HG03280 (cell line): ENCODE measurements at regions not wholly inside any gene's neighbourhood (a gene's known extent, or its start where the extent isn't known, plus 50 kb on each side); places are given as distances from the start of the nearest gene placed in this dataset.

Source experiments
- ATAC-seq: cut with Tn5 transposase; IDR thresholded peaks from one replicate; pipeline ENCODE4 v1.9.1; 2021; ENCODE audit warnings: mild to moderate bottlenecking, moderate library complexity; ENCODE audit not compliant: unreplicated experiment

- no peak for ATAC-seq
These were observed 141.2 kb upstream of the LINGO1 start for GRCh38 chr15:77773903-77774302.

DNA sequence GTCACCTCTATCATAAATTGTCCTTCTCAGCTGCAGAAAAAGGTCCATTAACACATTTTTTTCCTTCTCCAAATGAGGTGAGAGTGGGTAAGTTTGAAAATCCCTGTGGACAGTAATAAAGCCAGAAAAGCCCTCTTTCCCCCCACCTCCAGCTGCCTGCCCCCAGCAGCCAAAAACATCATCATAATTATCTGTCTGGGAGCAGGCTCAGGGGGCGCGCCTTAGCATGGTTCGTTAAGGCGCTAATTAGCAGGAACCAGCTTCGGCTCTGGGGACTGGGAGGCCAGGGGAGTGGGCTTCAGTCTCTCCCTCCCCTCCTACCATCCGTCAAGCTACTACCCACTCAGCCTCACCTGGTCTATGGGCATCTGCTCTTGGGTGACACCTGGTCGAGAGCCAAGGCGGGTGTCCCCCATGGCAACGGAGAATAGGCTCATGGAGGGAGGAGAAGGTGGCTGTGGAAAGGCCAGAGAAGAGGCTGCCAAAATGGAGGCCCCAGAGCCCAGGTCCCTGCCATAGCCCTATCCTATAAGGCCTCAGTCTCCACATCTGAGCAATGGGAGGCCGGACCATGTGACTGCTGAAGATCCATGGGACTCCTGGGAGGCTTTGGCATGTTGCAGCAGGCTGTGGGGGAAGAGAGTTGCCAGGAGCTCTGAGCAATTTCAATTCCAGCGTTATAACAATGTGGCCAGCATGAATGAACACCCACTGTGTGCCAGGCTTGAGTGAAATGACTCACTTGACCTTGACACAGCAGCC lies 140.1 kb upstream of the LINGO1 start:
- no peak for ATAC-seq

- ATAC-seq: no peak
These were observed 138.9 kb upstream of the LINGO1 start for GRCh38 chr15:77771616-77772015.

DNA sequence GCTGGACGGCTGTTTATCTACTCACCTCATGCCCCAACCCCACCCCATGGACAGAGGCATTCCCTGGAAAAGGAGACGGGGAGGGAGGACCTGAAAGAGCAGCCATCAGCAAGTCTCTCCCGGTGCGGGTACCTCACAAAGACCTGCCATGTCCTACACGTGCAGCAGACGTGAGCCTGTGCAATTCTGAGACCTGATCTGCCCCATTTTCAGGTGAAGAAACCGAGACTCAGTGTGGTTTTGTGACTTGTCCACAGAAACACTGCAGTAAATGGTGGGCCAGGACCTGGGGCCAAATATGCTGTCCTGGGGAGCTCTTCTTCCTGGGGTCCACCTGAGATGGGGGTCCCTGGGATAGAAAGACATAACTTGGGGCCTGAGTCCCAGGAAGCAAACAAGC lies 137.0 kb upstream of the LINGO1 start:
- no peak for ATAC-seq

- ATAC-seq: no peak
These were observed 135.9 kb upstream of the LINGO1 start for GRCh38 chr15:77768521-77769078.

DNA sequence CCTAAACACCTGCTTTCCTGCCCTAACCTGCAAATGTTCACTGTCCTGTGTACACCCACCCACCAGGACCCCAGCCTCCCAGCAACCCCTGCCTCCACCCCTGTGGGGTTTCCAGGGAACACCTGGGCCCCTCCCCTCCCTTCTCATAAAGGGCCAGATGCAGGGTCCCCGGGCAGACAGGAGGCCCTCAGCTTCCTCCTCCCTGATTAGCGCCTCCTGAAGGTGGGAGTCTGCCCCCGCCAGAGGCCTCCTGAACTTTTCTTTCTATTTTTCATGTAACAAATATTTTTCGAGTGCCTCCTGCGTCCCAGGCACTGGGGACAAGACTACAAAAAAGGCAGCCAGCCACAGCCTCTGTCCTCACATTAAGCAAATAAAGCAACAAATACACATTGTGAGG lies 135.4 kb upstream of the LINGO1 start:
- no peak for ATAC-seq

GRCh38 chr15:77764095-77764494 lies 131.4 kb upstream of the LINGO1 start:
- no peak for ATAC-seq

DNA sequence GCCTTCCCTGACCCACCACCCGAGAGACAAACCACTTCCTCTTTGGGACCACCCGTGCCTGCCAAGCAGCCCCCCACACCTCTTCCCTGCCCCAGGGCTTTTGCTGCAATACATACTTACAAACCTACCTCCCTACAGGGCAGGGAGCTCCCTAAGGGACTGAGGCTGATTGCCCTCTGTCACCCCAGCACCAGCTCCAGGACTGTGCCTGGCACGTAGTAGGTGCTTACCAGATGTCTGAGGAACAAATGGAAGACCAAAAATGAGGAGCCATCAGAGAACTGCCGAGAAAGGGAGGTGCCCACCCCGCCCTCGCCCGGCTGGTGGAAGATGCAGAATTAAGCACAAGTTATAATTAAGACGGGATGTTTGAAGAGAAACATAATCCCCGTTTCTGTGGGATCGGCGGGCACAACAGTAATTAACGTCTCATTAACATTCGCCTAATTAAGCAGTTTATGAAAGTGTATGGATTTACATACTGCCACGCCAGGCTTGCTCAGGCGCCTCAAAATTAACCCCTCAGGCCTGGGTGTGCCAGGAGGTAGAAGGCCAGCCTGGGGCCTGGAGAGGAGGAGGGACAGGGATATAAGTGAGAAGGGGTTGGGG lies 130.1 kb upstream of the LINGO1 start:
- ATAC-seq: no peak

DNA sequence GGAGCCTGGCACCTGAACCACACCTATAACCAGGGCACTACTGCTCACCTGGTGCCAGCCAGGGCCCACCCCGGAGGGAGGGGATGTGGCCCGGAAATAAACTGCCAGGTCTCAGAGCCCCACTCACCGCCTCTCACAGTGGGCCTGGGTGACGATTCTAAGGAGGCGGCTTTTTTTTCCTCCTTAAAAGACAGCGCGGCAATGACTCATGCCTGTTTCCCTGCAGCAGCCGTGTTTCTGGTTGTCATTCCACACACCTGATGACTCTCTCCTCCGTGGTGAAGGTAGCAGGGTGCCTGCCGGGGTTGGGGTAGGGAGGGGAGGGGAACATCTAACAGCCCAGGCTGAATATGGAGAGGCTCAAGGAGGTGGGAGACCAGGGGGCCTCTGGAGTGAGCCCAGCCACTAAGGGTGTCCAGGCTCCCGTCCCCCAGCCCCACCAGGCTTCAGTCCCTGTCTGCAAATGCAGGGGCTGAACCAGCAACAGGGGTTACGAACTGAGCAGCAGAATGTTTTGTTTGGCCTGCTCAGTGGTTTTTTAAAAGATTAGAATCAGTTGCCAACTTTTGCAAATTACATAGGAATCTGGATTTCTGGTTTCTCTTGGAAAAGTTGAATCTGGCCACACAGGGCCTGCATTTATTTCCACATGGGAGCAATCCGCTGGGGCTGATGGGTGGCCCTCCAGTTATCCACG lies 127.3 kb upstream of the LINGO1 start:
- ATAC-seq: no peak

DNA sequence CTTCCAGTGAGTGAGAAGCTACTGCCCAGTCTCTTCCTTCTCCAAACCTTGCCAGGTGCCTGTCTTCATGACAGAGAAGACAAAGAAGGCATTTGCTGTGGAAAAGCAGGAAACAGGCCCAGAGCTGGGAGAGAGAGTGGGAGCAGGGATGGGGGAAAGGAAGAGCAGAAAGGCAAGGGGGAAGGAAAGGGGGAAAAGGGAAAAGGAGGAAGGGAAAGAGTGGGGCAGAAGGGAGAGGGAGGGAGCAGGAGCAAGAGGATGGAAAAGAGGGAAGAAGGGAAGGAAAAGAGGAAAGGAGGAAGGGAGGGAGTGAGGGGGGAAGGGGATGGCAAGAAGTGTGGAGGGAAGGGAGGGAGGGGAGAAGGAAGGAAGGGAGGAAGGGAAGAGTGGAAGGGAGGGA lies 121.2 kb upstream of the LINGO1 start:
- ATAC-seq: no peak

DNA sequence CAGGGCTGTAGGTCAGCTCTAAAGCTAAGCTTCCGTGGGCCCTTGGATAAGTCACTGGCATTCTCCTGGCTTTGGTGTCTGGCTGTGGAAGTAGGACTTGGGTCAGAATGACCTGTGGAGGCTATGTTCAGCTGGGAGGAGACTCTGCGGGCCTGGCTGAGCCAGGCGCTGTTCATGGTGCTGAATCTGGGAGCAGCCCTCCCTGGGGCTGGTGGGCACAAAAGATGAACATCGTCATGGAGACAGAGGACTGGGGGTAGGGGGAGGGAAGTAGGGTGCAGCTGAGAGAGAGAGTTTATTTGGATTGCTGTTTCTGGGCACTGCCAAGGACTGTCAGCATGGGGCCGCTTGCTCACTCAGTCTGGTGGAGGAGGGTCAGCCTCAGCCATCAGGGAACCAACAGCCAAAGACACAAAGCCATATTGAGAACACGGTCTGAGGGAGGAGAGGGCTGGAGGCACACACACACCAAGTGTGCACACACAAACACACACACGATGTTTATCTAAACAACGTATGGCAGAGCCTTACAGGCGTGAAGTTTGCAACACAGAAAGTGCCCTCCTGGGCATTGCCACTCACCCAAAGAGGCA lies 120.7 kb upstream of the LINGO1 start:
- ATAC-seq: no peak

GRCh38 chr15:77749998-77750540 lies 117.4 kb upstream of the LINGO1 start:
- ATAC-seq: no peak

DNA sequence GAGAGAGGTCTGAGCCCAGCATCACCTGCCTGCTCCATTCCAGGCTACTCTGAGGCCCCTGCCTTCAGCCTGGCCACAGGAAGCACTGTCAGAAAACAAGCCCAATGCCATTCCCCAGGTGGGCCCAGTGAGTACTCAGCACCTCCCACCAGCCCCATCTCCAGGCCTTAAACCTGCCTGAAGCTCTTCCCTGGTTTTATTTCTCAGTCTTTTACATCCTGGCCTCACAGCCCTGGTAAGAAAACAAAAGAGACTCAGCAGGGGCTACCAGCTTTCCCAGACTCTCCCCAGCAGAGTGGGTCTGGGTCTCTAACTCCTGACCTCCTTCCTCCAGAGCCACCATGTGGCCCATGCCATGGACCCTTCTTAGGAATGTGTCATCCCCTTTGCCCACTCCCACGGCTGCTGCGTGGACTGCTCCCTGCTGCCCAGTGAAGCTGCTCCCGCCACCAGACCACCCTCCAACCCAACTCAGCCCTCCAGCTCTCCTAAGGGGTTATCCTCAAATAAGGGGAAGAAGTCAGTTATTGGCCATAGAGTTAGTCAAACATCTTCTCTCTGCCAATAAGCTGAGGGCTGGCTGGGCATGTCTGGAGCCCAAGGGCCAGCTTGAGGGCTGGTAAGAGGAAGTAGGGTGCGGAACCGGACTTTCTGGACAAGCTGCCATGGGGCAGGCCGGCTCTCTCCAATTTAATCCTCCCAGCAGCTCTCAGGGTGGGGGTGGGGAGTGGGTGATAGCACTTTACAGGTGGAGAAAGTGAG lies 116.7 kb upstream of the LINGO1 start:
- no peak for ATAC-seq

- no peak for ATAC-seq
These were observed 115.7 kb upstream of the LINGO1 start for GRCh38 chr15:77748078-77749064.

- no peak for ATAC-seq
These were observed 114.7 kb upstream of the LINGO1 start for GRCh38 chr15:77747175-77748077.

- ATAC-seq: no peak
These were observed 113.8 kb upstream of the LINGO1 start for GRCh38 chr15:77746254-77747174.

DNA sequence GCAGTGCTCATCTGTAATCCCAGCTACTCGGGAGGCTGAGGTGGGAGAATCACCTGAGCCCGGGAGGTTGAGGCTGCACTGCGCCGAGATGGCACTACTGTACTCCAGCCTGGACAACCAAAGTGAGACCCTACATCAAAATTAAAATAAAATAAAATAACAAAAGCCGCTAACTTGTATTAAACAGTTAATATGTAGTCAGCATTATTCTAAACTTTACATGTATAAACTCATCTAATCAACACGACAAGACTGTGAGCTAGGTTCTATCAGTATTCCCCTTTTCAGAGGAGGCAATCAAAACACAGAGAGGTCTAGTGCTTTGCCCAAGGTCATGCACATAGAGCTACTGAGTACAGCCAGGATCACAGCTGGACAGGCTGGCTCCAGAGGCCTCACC lies 111.7 kb upstream of the LINGO1 start:
- ATAC-seq: no peak
